ENCODE measurements at regions not wholly inside any gene's neighbourhood (a gene's known extent, or its start where the extent isn't known, plus 50 kb on each side); places are given as distances from the start of the nearest gene placed in this dataset.
A peak's percentile ranks its signal among the peaks of the same experiment; 100 is the strongest.

- H3K36me3 ChIP-seq: no peaks in the 10 kb centered on the region
- no peaks in the 10 kb centered on the region for H3K27me3 ChIP-seq (replicated peaks in 1 of 7)
- WGBS, 5 donors: 14 to 45% (median 27%) methylated on average over 1 of the region's 1 CpG
- no peaks in the 10 kb centered on the region for H3K4me1 ChIP-seq
- TF ChIP-seq POLR2A (IDR thresholded peaks at IDR 0.05) (no peak), POLR2AphosphoS5 (IDR thresholded peaks at IDR 0.05) (no peak)
- intact Hi-C loops (cut with DNase I; ENCODE audit: low total_unique reads): no loop called here
- H3K9me3 ChIP-seq: peaks cover 0 to 4% (median 0%) of the 10 kb centered on the region in 8 donors
- no peak overlapping the region for H3K4me3 ChIP-seq
- H3K27ac ChIP-seq: no peak overlapping the region
- DNase-seq: no peak
These were observed 393.9 kb downstream of the TUSC1 start for GRCh38 chr9:25284365-25284764.

- Histone ChIP-seq H3K4me1 (no peaks in the 10 kb centered on the region), H3K27me3 (replicated peaks in 1 of 7) (no peaks in the 10 kb centered on the region), H3K36me3 (no peaks in the 10 kb centered on the region), H3K27ac (no peak overlapping the region), H3K9me3 (peaks cover 0 to 4% (median 0%) of the 10 kb centered on the region in 8 donors), H3K4me3 (no peak overlapping the region)
- intact Hi-C loops (cut with DNase I; ENCODE audit: low total_unique reads): no loop called here
- TF ChIP-seq POLR2AphosphoS5 (IDR thresholded peaks at IDR 0.05) (no peak), POLR2A (IDR thresholded peaks at IDR 0.05) (no peak), CTCF (IDR thresholded peaks at IDR 0.05 in 8 of 11, conservative IDR thresholded peaks at IDR 0.05 in 3 of 11) (no peak)
- DNase-seq: no peak
- whole genome bisulfite sequencing, 5 donors: 69 to 86% (median 79%) methylated on average over 1 of the region's 1 CpG
These were observed 395.3 kb downstream of the TUSC1 start for GRCh38 chr9:25282946-25283345.

DNA sequence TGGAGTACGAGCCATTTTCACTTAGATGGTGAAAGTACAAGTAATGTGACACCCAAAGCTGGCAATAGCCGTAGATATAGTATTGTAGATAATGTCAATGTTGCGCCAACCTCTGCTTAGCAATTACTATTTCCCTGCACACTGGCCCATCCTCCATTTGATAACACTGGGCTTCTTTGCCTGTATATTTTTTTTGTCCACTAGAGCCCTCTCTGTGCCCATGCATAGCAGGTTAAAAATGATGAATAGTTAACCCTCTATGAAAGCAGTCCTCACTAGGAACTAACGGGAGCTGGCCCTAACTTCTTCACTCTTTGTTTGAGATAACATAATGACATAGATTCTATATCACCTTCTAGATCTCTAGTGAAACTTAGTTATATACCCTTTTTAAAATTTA is 416.8 kb downstream of the TUSC1 start:
- Histone ChIP-seq H3K27me3 (replicated peaks in 1 of 7) (no peaks in the 10 kb centered on the region), H3K27ac (no peak overlapping the region), H3K36me3 (no peaks in the 10 kb centered on the region), H3K4me3 (no peak overlapping the region), H3K4me1 (no peaks in the 10 kb centered on the region), H3K9me3 (peaks cover 0 to 14% (median 0%) of the 10 kb centered on the region in 8 donors)
- DNase-seq: no peak
- intact Hi-C loops (cut with DNase I; ENCODE audit: low total_unique reads): no loop called here
- no peak for TF ChIP-seq POLR2A (IDR thresholded peaks at IDR 0.05)
- no peak for TF ChIP-seq CTCF (IDR thresholded peaks at IDR 0.05 in 8 of 11, conservative IDR thresholded peaks at IDR 0.05 in 3 of 11)
- no peak for TF ChIP-seq POLR2AphosphoS5 (IDR thresholded peaks at IDR 0.05)
- WGBS, 5 donors: 78 to 88% (median 85%) methylated on average over 4 of the region's 4 CpGs

DNA sequence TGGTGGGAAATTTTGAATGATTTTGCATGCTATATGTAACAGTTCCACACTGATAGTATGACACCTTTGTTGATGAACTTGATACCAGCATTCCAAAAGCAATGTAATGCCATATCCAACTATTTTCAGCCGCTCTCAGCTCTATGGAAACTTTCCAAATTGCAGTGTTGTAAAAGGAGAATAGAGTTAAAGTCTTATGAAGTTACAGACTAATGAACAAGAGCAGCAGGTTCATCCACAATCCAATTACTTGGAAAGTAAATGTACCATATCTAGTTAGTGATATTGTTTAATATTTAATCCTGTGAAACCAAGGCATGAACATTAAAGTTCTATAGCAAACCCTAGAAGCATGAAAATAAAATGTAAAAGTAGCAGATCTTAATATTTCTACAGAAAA is 418.2 kb downstream of the TUSC1 start:
- Histone ChIP-seq H3K27me3 (replicated peaks in 1 of 7) (no peaks in the 10 kb centered on the region), H3K9me3 (peaks cover 0 to 14% (median 3%) of the 10 kb centered on the region in 8 donors), H3K4me3 (no peak overlapping the region), H3K36me3 (no peaks in the 10 kb centered on the region), H3K4me1 (no peaks in the 10 kb centered on the region), H3K27ac (no peak overlapping the region)
- TF ChIP-seq POLR2AphosphoS5 (IDR thresholded peaks at IDR 0.05): no peak
- no peak for TF ChIP-seq POLR2A (IDR thresholded peaks at IDR 0.05)
- no peak for TF ChIP-seq CTCF (IDR thresholded peaks at IDR 0.05 in 8 of 11, conservative IDR thresholded peaks at IDR 0.05 in 3 of 11)
- intact Hi-C loops (cut with DNase I; ENCODE audit: low total_unique reads): no loop called here
- WGBS, 5 donors: 55 to 80% (median 68%) methylated on average over 1 of the region's 1 CpG
- no peak for DNase-seq

- DNase-seq: peak; percentile 51
- Histone ChIP-seq H3K27ac (no peak overlapping the region), H3K36me3 (no peaks in the 10 kb centered on the region), H3K9me3 (peaks cover 0 to 9% (median 3%) of the 10 kb centered on the region in 8 donors), H3K4me3 (no peak overlapping the region), H3K27me3 (replicated peaks in 1 of 7) (no peaks in the 10 kb centered on the region), H3K4me1 (no peaks in the 10 kb centered on the region)
- TF ChIP-seq POLR2A (IDR thresholded peaks at IDR 0.05) (no peak), CTCF (IDR thresholded peaks at IDR 0.05 in 8 of 11, conservative IDR thresholded peaks at IDR 0.05 in 3 of 11) (no peak), POLR2AphosphoS5 (IDR thresholded peaks at IDR 0.05) (no peak)
- intact Hi-C loops (cut with DNase I; ENCODE audit: low total_unique reads): no loop called here
- WGBS, 5 donors: 53 to 74% (median 64%) methylated on average over 5 of the region's 5 CpGs
These were observed 423.0 kb downstream of the TUSC1 start for GRCh38 chr9:25255216-25255615.

Data from spleen (tissue), 11 donors.